ENCODE measurements at regions not wholly inside any gene's neighbourhood (a gene's known extent, or its start where the extent isn't known, plus 50 kb on each side); places are given as distances from the start of the nearest gene placed in this dataset.

GRCh38 chr1:91600431-91601337, 100.0 kb downstream of the CDC7 start:
- Mint-ChIP-seq H3K4me3 (no peak overlapping the region), H3K27ac (no peak overlapping the region), H3K9me3 (no peaks in the 10 kb centered on the region), H3K27me3 (ENCODE audit: insufficient read depth) (peaks cover 3% of the 10 kb centered on the region), H3K4me1 (peaks cover 13% of the 10 kb centered on the region), H3K36me3 (ENCODE audit: low read depth) (no peaks in the 10 kb centered on the region)
- Histone ChIP-seq H3K4me3 (ENCODE audit: low read length) (no peak overlapping the region), H3K4me1 (ENCODE audit: control insufficient read depth, insufficient read depth, low read length) (no peaks in the 10 kb centered on the region), H3K27me3 (ENCODE audit: control insufficient read depth, insufficient read depth, low read length, poor library complexity, severe bottlenecking) (no peaks in the 10 kb centered on the region), H3K9me3 (ENCODE audit: control insufficient read depth, low read length) (no peaks in the 10 kb centered on the region), H3K9ac (ENCODE audit: extremely low read depth, low read length, poor library complexity, severe bottlenecking) (no peak overlapping the region), H3K36me3 (ENCODE audit: control insufficient read depth, insufficient read depth, low read length) (no peaks in the 10 kb centered on the region), H3K27ac (ENCODE audit: low read depth, low read length) (no peak overlapping the region)
- no peak for DNase-seq
- WGBS, 2 experiments (ENCODE audit: insufficient coverage in 1 of 2, insufficient read length in 1 of 2), result 68 to 82% methylated on average over 6 to 10 of the region's 11 CpGs
- no peak for TF ChIP-seq CTCF (conservative IDR thresholded peaks at IDR 0.05)

GRCh38 chr1:91601554-91602376, 101.1 kb downstream of the CDC7 start:
- DNase-seq, result no peak
- H3K4me3 Mint-ChIP-seq, result no peak overlapping the region
- no peak overlapping the region for H3K27ac Mint-ChIP-seq
- no peak overlapping the region for H3K27ac ChIP-seq (ENCODE audit: low read depth, low read length)
- no peak overlapping the region for H3K4me3 ChIP-seq (ENCODE audit: low read length)
- H3K9ac ChIP-seq (ENCODE audit: extremely low read depth, low read length, poor library complexity, severe bottlenecking), result no peak overlapping the region
- 85 to 86% methylated on average over 8 to 12 of the region's 12 CpGs for WGBS, 2 experiments (ENCODE audit: insufficient coverage in 1 of 2, insufficient read length in 1 of 2)
- peaks cover 3% of the 10 kb centered on the region for H3K27me3 Mint-ChIP-seq (ENCODE audit: insufficient read depth)
- H3K4me1 Mint-ChIP-seq, result peaks cover 12% of the 10 kb centered on the region
- TF ChIP-seq CTCF (conservative IDR thresholded peaks at IDR 0.05), result no peak
- no peaks in the 10 kb centered on the region for H3K36me3 ChIP-seq (ENCODE audit: control insufficient read depth, insufficient read depth, low read length)
- H3K9me3 Mint-ChIP-seq, result no peaks in the 10 kb centered on the region
- no peaks in the 10 kb centered on the region for H3K27me3 ChIP-seq (ENCODE audit: control insufficient read depth, insufficient read depth, low read length, poor library complexity, severe bottlenecking)
- H3K9me3 ChIP-seq (ENCODE audit: control insufficient read depth, low read length), result no peaks in the 10 kb centered on the region
- H3K36me3 Mint-ChIP-seq (ENCODE audit: low read depth), result no peaks in the 10 kb centered on the region
- H3K4me1 ChIP-seq (ENCODE audit: control insufficient read depth, insufficient read depth, low read length), result peaks cover 3% of the 10 kb centered on the region

DNA sequence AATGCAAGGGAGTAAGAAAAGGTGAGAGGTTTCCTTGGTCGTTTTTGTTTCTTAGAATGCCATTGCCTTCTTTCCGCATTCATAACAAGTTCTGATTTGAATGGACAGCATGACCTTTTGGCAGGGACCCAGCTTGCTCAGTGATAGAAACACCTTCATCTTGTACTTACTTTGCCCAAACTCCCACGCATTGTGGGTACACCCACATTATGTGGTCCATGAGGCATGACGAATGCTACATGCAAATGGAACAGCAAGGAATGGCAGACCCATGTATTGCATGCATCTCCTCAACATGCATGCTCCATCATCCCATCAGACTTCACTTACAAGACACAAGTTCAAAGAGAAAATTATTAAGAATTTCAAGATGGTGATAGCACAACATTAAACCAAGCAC, 102.8 kb downstream of the CDC7 start:
- Mint-ChIP-seq H3K36me3 (ENCODE audit: low read depth) (no peaks in the 10 kb centered on the region), H3K27me3 (ENCODE audit: insufficient read depth) (peaks cover 3% of the 10 kb centered on the region), H3K4me1 (peaks cover 12% of the 10 kb centered on the region), H3K27ac (no peak overlapping the region), H3K9me3 (peaks cover 7% of the 10 kb centered on the region), H3K4me3 (no peak overlapping the region)
- H3K9ac ChIP-seq (ENCODE audit: extremely low read depth, low read length, poor library complexity, severe bottlenecking), result no peak overlapping the region
- H3K27ac ChIP-seq (ENCODE audit: low read depth, low read length), result no peak overlapping the region
- WGBS, 2 experiments (ENCODE audit: insufficient coverage in 1 of 2, insufficient read length in 1 of 2), result 92 to 94% methylated on average over 4 of the region's 4 CpGs
- no peak for TF ChIP-seq CTCF (conservative IDR thresholded peaks at IDR 0.05)
- H3K27me3 ChIP-seq (ENCODE audit: control insufficient read depth, insufficient read depth, low read length, poor library complexity, severe bottlenecking), result no peaks in the 10 kb centered on the region
- H3K4me1 ChIP-seq (ENCODE audit: control insufficient read depth, insufficient read depth, low read length), result peaks cover 5% of the 10 kb centered on the region
- H3K36me3 ChIP-seq (ENCODE audit: control insufficient read depth, insufficient read depth, low read length), result no peaks in the 10 kb centered on the region
- no peaks in the 10 kb centered on the region for H3K9me3 ChIP-seq (ENCODE audit: control insufficient read depth, low read length)
- no peak for DNase-seq
- no peak overlapping the region for H3K4me3 ChIP-seq (ENCODE audit: low read length)
